ENCODE measurements at regions not wholly inside any gene's neighbourhood (a gene's known extent, or its start where the extent isn't known, plus 50 kb on each side); places are given as distances from the start of the nearest gene placed in this dataset.

DNA sequence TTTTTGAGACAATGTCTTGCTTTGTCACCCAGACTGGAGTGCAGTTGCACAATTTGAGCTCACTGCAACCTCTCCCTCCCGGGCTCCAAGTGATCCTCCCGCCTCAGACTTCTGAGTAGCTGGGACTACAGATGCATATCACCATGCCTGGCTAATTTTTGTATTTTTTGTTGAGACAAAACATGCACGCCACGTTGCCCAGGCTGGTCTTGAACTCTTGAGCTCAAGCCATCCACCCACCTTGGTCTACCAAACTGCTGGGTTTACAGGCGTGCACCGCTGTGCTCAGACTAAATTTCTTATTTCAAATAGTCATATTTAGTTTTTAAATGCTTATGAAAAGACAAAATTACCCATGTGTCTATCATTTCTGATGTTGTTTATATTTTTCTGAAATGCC lies 2324.1 kb downstream of the MAT2B start:
- ChIA-PET POLR2A (no interaction called here), CTCF (no interaction called here)
- H3K27ac Mint-ChIP-seq, result no peak overlapping the region
- H3K4me1 Mint-ChIP-seq, result peaks cover 8% of the 10 kb centered on the region
- TF ChIP-seq NFYB (CRISPR knock-in tag; conservative IDR thresholded peaks at IDR 0.05; ENCODE audit: low read depth) (no peak), PRRX2 (CRISPR knock-in tag; IDR thresholded peaks at IDR 0.05) (no peak), CREM (CRISPR knock-in tag; IDR thresholded peaks at IDR 0.05) (no peak), ATF1 (CRISPR knock-in tag; IDR thresholded peaks at IDR 0.05) (no peak), TEAD4 (CRISPR knock-in tag; IDR thresholded peaks at IDR 0.05) (no peak), TCF7 (CRISPR knock-in tag; IDR thresholded peaks at IDR 0.05; ENCODE audit: low read depth) (no peak)
- TF ChIP-seq, protein P1, sequence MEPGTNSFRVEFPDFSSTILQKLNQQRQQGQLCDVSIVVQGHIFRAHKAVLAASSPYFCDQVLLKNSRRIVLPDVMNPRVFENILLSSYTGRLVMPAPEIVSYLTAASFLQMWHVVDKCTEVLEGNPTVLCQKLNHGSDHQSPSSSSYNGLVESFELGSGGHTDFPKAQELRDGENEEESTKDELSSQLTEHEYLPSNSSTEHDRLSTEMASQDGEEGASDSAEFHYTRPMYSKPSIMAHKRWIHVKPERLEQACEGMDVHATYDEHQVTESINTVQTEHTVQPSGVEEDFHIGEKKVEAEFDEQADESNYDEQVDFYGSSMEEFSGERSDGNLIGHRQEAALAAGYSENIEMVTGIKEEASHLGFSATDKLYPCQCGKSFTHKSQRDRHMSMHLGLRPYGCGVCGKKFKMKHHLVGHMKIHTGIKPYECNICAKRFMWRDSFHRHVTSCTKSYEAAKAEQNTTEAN (CRISPR knock-in tag; IDR thresholded peaks at IDR 0.05), result no peak
- H3K9me3 Mint-ChIP-seq, result no peaks in the 10 kb centered on the region
- no peak overlapping the region for H3K4me3 Mint-ChIP-seq
- no peaks in the 10 kb centered on the region for H3K27me3 Mint-ChIP-seq (ENCODE audit: low read depth)
- DNase-seq (ENCODE audit: low spot score), result no peak
- H3K36me3 Mint-ChIP-seq, result no peaks in the 10 kb centered on the region
- no peak for ATAC-seq

DNA sequence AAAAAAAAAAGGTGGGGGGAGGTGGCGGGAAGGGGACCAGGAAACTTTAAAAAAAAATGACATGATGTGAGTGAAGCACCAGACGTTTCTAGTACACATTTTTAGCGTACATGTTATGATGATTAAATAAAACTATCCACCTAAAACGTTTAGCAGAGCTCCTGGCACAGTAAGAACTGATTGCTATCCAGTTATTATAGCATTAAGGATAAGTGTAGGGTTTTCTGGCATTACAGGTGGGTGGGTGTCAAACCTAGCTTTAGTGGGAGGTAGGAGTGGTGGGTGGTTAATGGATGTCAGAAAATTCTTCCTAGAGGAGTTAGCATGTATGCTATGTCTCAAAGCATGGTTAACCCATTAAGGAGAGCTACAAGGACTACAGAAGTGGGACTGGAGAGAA lies 2329.5 kb downstream of the MAT2B start:
- Mint-ChIP-seq H3K9me3 (peaks cover 4% of the 10 kb centered on the region; the same call in 1 of the 2 replicates), H3K27me3 (ENCODE audit: low read depth) (no peaks in the 10 kb centered on the region), H3K27ac (no peak overlapping the region), H3K4me3 (no peak overlapping the region), H3K4me1 (no peaks in the 10 kb centered on the region), H3K36me3 (no peaks in the 10 kb centered on the region)
- DNase-seq (ENCODE audit: low spot score) (no peak), ATAC-seq (no peak)
- ChIA-PET POLR2A (no interaction called here), CTCF (no interaction called here)
- TF ChIP-seq, protein P2, sequence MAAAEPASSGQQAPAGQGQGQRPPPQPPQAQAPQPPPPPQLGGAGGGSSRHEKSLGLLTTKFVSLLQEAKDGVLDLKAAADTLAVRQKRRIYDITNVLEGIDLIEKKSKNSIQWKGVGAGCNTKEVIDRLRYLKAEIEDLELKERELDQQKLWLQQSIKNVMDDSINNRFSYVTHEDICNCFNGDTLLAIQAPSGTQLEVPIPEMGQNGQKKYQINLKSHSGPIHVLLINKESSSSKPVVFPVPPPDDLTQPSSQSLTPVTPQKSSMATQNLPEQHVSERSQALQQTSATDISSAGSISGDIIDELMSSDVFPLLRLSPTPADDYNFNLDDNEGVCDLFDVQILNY (CRISPR knock-in tag; IDR thresholded peaks at IDR 0.05), result no peak
- no peak for TF ChIP-seq OVOL2 (CRISPR knock-in tag; IDR thresholded peaks at IDR 0.05; ENCODE audit: borderline replicate concordance)
- no peak for TF ChIP-seq ELF4 (CRISPR knock-in tag; IDR thresholded peaks at IDR 0.05; ENCODE audit: low read depth)
- no peak for TF ChIP-seq ZNF263 (CRISPR knock-in tag; IDR thresholded peaks at IDR 0.05; ENCODE audit: low read depth)
- TF ChIP-seq, protein P3, sequence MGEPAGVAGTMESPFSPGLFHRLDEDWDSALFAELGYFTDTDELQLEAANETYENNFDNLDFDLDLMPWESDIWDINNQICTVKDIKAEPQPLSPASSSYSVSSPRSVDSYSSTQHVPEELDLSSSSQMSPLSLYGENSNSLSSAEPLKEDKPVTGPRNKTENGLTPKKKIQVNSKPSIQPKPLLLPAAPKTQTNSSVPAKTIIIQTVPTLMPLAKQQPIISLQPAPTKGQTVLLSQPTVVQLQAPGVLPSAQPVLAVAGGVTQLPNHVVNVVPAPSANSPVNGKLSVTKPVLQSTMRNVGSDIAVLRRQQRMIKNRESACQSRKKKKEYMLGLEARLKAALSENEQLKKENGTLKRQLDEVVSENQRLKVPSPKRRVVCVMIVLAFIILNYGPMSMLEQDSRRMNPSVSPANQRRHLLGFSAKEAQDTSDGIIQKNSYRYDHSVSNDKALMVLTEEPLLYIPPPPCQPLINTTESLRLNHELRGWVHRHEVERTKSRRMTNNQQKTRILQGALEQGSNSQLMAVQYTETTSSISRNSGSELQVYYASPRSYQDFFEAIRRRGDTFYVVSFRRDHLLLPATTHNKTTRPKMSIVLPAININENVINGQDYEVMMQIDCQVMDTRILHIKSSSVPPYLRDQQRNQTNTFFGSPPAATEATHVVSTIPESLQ (CRISPR knock-in tag; IDR thresholded peaks at IDR 0.05), result no peak
- no peak for TF ChIP-seq NR2C2 (CRISPR knock-in tag; IDR thresholded peaks at IDR 0.05)
- TF ChIP-seq, protein P1 (CRISPR knock-in tag; IDR thresholded peaks at IDR 0.05), result no peak
- TF ChIP-seq, protein P4, sequence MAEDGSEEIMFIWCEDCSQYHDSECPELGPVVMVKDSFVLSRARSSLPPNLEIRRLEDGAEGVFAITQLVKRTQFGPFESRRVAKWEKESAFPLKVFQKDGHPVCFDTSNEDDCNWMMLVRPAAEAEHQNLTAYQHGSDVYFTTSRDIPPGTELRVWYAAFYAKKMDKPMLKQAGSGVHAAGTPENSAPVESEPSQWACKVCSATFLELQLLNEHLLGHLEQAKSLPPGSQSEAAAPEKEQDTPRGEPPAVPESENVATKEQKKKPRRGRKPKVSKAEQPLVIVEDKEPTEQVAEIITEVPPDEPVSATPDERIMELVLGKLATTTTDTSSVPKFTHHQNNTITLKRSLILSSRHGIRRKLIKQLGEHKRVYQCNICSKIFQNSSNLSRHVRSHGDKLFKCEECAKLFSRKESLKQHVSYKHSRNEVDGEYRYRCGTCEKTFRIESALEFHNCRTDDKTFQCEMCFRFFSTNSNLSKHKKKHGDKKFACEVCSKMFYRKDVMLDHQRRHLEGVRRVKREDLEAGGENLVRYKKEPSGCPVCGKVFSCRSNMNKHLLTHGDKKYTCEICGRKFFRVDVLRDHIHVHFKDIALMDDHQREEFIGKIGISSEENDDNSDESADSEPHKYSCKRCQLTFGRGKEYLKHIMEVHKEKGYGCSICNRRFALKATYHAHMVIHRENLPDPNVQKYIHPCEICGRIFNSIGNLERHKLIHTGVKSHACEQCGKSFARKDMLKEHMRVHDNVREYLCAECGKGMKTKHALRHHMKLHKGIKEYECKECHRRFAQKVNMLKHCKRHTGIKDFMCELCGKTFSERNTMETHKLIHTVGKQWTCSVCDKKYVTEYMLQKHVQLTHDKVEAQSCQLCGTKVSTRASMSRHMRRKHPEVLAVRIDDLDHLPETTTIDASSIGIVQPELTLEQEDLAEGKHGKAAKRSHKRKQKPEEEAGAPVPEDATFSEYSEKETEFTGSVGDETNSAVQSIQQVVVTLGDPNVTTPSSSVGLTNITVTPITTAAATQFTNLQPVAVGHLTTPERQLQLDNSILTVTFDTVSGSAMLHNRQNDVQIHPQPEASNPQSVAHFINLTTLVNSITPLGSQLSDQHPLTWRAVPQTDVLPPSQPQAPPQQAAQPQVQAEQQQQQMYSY (CRISPR knock-in tag; IDR thresholded peaks at IDR 0.05), result no peak
- TF ChIP-seq, protein P5, sequence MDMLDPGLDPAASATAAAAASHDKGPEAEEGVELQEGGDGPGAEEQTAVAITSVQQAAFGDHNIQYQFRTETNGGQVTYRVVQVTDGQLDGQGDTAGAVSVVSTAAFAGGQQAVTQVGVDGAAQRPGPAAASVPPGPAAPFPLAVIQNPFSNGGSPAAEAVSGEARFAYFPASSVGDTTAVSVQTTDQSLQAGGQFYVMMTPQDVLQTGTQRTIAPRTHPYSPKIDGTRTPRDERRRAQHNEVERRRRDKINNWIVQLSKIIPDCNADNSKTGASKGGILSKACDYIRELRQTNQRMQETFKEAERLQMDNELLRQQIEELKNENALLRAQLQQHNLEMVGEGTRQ (CRISPR knock-in tag; IDR thresholded peaks at IDR 0.05), result no peak
